ENCODE measurements at regions not wholly inside any gene's neighbourhood (a gene's known extent, or its start where the extent isn't known, plus 50 kb on each side); places are given as distances from the start of the nearest gene placed in this dataset.

DNA sequence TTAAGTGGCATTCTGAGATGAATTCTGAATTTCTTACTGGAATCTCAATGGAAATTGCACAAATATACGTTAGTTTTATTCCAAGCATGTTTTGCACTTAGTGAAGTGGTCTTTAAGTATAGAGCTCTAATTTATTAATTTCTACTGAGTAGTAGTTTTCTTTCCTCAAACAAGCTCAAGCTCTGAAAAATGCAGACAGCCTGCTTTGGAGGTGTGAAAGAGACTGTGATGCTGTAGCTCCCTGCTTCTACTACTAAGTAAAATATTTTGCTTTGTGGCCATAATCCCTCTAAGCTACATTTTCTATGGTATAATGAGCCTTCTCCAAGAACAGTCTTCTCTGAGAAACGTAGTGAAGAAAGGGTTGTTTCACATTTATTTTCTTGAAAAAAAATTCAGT lies 243.5 kb upstream of the HS3ST5 start:
- peaks cover 6% of the 10 kb centered on the region in 2 donors for H3K9me3 Mint-ChIP-seq

DNA sequence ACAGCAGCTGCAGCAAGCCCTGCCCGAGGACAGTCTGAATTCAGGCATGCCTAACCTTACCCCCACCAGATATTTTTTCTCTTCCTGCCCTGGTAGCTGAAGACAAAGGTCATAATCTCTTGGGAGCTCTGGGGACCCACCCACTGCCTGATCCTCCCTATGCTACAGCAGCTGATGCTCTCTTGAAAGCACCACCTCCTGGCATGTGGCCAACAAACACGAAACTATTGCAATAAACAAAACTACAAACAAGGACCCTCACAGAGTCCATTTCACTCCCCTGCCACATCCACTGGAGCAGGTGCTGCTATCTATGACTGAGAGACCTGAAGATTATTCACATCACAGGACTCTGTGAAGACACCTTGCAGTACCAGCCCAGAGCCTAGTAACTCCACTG lies 238.5 kb upstream of the HS3ST5 start:
- DNase-seq (no peak), ATAC-seq (replicated peaks in 1 of 2) (no peak)
- Mint-ChIP-seq H3K4me1 (ENCODE audit: low read depth) (no peaks in the 10 kb centered on the region), H3K36me3 (ENCODE audit: insufficient read depth in 2 of 2) (no peaks in the 10 kb centered on the region), H3K4me3 (no peak overlapping the region), H3K27ac (no peak overlapping the region), H3K27me3 (ENCODE audit: low read depth) (no peaks in the 10 kb centered on the region), H3K9me3 (peaks cover 9 to 10% of the 10 kb centered on the region in 2 donors)

More for the DNA sequence above, 243.5 kb upstream of the HS3ST5 start:
- H3K27ac Mint-ChIP-seq = no peak overlapping the region
- no peak overlapping the region for H3K4me3 Mint-ChIP-seq
- H3K36me3 Mint-ChIP-seq (ENCODE audit: insufficient read depth in 2 of 2) = no peaks in the 10 kb centered on the region
- H3K27me3 Mint-ChIP-seq (ENCODE audit: low read depth) = no peaks in the 10 kb centered on the region
- DNase-seq = no peak
- H3K4me1 Mint-ChIP-seq (ENCODE audit: low read depth) = no peaks in the 10 kb centered on the region
- ATAC-seq (replicated peaks in 1 of 2) = no peak

DNA sequence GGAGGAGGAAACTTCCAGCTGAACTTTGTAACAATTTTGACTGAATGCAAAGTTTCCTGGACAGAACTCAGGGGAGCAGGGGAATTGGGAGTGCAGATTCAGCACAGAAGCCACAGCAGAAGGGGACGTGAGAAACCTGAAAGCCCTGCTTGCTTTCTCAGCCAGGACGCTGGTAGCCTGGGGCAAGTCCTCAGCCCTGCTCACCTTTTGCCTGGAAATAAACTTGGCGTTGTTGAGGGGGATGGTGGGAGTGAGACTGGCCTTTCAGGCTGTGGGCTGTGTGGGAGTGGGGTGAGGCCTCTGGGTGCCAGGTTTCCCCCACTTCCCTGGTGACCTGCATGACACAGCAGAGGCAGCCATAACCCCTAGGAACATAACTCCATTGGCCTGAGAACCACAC lies 238.1 kb upstream of the HS3ST5 start:
- H3K4me3 Mint-ChIP-seq = no peak overlapping the region
- H3K36me3 Mint-ChIP-seq (ENCODE audit: insufficient read depth in 2 of 2) = no peaks in the 10 kb centered on the region
- H3K4me1 Mint-ChIP-seq (ENCODE audit: low read depth) = no peaks in the 10 kb centered on the region
- DNase-seq = no peak
- no peak for ATAC-seq (replicated peaks in 1 of 2)
- H3K27ac Mint-ChIP-seq = no peak overlapping the region
- no peaks in the 10 kb centered on the region for H3K27me3 Mint-ChIP-seq (ENCODE audit: low read depth)
- H3K9me3 Mint-ChIP-seq = peaks cover 8 to 10% of the 10 kb centered on the region in 2 donors

DNA sequence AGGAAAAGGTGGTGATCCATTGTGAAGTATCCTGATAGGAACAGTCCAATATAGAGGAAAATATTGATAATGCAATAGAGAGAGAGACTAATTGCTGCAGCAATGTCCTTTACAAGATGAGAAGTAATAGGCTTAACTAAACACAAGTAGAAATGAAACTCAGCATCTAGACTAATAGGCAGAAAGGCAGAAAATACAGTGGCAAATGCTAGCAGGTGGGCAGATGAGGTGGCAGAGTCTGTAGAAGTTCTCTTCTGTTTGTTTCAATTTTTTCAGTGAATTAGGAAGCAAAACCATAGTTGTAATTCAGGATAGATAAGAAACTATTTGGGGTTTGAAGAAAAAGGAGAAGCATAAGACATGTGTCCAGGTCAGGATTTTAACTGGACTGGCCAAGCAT lies 236.7 kb upstream of the HS3ST5 start:
- H3K36me3 Mint-ChIP-seq (ENCODE audit: insufficient read depth in 2 of 2) = no peaks in the 10 kb centered on the region

DNA sequence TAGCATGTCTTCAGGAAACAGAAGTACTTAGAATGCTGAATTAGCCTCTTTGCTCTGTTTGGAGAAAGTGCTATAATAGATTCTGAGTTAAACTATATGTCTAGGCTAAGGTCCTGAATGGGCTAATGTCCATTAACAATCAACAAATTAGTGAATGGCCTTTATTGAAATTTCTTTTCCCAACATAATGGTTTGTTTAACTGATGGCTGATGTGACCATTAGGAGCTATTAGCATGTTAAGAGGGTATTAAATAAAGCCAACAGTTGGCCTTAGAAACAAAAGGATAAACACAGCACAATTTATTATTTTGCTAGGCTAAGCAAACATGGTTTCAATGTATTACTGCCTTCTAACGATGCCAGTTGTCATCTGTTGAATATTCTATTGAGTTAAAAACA lies 234.3 kb upstream of the HS3ST5 start:
- DNase-seq = no peak
- Mint-ChIP-seq H3K4me3 (no peak overlapping the region), H3K27ac (no peak overlapping the region), H3K4me1 (ENCODE audit: low read depth) (no peaks in the 10 kb centered on the region), H3K27me3 (ENCODE audit: low read depth) (no peaks in the 10 kb centered on the region), H3K9me3 (peaks cover 9 to 10% of the 10 kb centered on the region in 2 donors), H3K36me3 (ENCODE audit: insufficient read depth in 2 of 2) (no peaks in the 10 kb centered on the region)
- no peak for ATAC-seq (replicated peaks in 1 of 2)

More for the DNA sequence above, 236.7 kb upstream of the HS3ST5 start:
- DNase-seq (no peak), ATAC-seq (replicated peaks in 1 of 2) (no peak)
- H3K4me1 Mint-ChIP-seq (ENCODE audit: low read depth) = no peaks in the 10 kb centered on the region
- no peaks in the 10 kb centered on the region for H3K27me3 Mint-ChIP-seq (ENCODE audit: low read depth)
- H3K27ac Mint-ChIP-seq = no peak overlapping the region
- H3K4me3 Mint-ChIP-seq = no peak overlapping the region
- peaks cover 7 to 10% of the 10 kb centered on the region in 2 donors for H3K9me3 Mint-ChIP-seq

DNA sequence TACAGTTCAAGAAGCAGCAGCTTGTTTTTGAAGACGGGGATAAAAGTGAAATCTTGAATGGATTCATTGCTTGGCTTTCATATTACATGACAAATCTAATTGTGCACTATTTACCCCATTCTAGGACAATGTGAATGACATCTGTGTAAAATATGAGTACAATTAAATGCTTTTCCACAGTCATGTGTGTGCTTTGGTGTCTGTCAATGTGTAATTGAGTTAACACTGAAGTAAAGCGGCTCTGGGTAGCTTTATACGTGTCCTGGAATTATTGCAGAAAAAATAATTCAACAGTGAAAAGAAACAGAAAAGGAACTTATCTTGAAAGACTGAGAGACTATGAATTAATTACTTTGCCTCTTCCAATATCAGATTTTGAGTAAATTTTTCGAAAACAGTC lies 233.5 kb upstream of the HS3ST5 start:
- H3K9me3 Mint-ChIP-seq = peaks cover 9 to 10% of the 10 kb centered on the region in 2 donors
- DNase-seq (no peak), ATAC-seq (replicated peaks in 1 of 2) (no peak)
- H3K27ac Mint-ChIP-seq = no peak overlapping the region
- no peak overlapping the region for H3K4me3 Mint-ChIP-seq
- H3K4me1 Mint-ChIP-seq (ENCODE audit: low read depth) = no peaks in the 10 kb centered on the region
- no peaks in the 10 kb centered on the region for H3K27me3 Mint-ChIP-seq (ENCODE audit: low read depth)
- no peaks in the 10 kb centered on the region for H3K36me3 Mint-ChIP-seq (ENCODE audit: insufficient read depth in 2 of 2)

DNA sequence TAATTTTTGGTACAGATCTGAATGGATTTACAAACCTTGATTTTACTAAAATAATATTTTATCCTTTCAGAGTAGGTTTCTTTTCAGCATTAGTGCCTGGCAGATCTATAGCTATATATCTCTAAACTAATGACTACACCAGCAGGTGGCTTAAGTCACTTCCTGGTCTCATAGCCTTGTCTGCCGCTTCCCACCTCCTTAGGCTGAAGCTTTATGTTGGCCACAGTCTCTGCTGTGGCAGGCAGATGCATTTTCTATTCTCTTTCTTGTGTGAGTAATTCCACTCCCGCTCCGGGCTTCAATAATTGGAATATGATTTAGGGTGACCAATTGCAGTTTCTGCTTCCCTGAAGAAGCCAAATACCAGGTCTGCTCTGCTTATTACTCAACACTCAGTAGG lies 226.8 kb upstream of the HS3ST5 start:
- DNase-seq (no peak), ATAC-seq (replicated peaks in 1 of 2) (no peak)
- H3K36me3 Mint-ChIP-seq (ENCODE audit: insufficient read depth in 2 of 2) = peaks cover 0 to under 1% of the 10 kb centered on the region in 2 donors
- peaks cover 3 to 7% of the 10 kb centered on the region in 2 donors for H3K9me3 Mint-ChIP-seq
- no peaks in the 10 kb centered on the region for H3K4me1 Mint-ChIP-seq (ENCODE audit: low read depth)
- H3K27me3 Mint-ChIP-seq (ENCODE audit: low read depth) = no peaks in the 10 kb centered on the region
- no peak overlapping the region for H3K4me3 Mint-ChIP-seq
- no peak overlapping the region for H3K27ac Mint-ChIP-seq

DNA sequence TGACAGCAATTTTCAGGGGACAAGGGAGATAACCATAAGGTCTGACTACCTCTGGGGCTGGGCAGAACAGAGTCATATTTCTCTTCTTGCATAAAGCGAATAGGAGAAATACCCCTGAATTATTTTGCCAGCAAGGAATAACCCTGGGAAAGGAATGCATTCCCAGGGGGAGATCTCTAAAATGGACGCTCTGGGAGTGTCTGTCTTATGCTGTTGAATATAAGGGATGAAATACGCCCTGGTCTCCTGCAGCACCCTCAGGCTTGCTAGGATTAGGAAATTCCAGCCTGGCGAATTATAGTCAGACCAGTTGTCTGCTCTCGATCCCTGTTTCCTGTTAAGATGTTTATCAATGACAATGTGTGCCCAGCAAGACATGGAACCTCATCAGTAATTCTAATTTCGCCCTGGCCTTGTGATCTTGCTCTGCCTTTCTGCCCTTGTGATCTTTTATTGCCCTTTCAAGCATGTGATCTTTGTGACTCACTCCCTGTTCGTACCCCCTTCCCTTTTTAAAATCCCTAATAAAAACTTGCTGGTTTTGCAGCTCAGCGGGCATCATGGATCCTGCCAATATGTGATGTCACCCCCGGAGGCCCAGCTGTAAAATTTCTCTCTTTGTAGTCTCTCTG lies 221.6 kb upstream of the HS3ST5 start:
- Mint-ChIP-seq H3K9me3 (peaks cover 2 to 5% of the 10 kb centered on the region in 2 donors), H3K36me3 (ENCODE audit: insufficient read depth in 2 of 2) (peaks cover 0 to 3% of the 10 kb centered on the region in 2 donors), H3K4me3 (no peak overlapping the region), H3K27ac (no peak overlapping the region), H3K27me3 (ENCODE audit: low read depth) (no peaks in the 10 kb centered on the region), H3K4me1 (ENCODE audit: low read depth) (no peaks in the 10 kb centered on the region)
- DNase-seq = no peak
- no peak for ATAC-seq (replicated peaks in 1 of 2)

DNA sequence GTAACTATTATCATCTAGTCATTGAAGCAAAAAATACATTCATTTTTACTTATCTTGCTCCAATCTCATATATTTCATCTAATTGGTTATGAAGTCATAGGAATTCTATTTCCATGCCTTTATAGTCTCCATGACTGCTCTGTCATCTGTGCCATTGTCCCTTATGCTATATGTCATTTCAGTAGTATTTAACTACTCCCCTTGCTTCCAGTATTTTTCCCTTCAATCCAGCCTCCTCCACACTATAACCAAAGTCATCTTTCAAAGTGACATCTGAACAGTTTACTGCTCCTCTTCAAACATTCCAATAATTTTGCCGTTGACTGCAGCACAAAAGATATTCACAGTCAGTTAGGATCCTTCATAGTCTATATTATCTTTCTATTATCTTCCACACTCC lies 216.6 kb upstream of the HS3ST5 start:
- DNase-seq (no peak), ATAC-seq (replicated peaks in 1 of 2) (no peak)
- peaks cover 0 to 1% of the 10 kb centered on the region in 2 donors for H3K36me3 Mint-ChIP-seq (ENCODE audit: insufficient read depth in 2 of 2)
- H3K27ac Mint-ChIP-seq = no peak overlapping the region
- H3K4me3 Mint-ChIP-seq = no peak overlapping the region
- H3K4me1 Mint-ChIP-seq (ENCODE audit: low read depth) = no peaks in the 10 kb centered on the region
- no peaks in the 10 kb centered on the region for H3K27me3 Mint-ChIP-seq (ENCODE audit: low read depth)
- H3K9me3 Mint-ChIP-seq = peaks cover 3 to 4% of the 10 kb centered on the region in 2 donors

DNA sequence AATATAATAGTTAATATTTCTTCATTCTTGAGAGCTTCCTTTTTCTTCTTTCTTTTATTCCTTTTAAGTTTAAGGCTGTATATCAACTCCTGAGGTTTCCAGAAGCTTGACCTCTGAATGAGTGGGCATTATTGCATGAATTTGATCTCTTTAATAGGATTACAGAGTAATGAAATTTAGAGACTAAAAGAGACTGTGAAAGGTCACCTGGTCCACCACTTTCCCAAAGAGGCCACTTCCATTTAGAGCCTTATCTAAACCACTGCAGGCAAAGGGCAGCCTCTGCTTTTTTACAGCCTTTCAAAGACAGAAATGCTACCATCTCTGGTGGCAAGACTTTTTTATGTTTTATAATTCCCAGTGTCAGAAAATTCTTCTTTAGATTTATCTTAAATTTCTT lies 215.3 kb upstream of the HS3ST5 start:
- no peak overlapping the region for H3K27ac Mint-ChIP-seq
- no peaks in the 10 kb centered on the region for H3K36me3 Mint-ChIP-seq (ENCODE audit: insufficient read depth in 2 of 2)
- peaks cover 4 to 6% of the 10 kb centered on the region in 2 donors for H3K9me3 Mint-ChIP-seq
- DNase-seq (no peak), ATAC-seq (replicated peaks in 1 of 2) (no peak)
- H3K4me1 Mint-ChIP-seq (ENCODE audit: low read depth) = no peaks in the 10 kb centered on the region
- H3K4me3 Mint-ChIP-seq = no peak overlapping the region
- no peaks in the 10 kb centered on the region for H3K27me3 Mint-ChIP-seq (ENCODE audit: low read depth)

DNA sequence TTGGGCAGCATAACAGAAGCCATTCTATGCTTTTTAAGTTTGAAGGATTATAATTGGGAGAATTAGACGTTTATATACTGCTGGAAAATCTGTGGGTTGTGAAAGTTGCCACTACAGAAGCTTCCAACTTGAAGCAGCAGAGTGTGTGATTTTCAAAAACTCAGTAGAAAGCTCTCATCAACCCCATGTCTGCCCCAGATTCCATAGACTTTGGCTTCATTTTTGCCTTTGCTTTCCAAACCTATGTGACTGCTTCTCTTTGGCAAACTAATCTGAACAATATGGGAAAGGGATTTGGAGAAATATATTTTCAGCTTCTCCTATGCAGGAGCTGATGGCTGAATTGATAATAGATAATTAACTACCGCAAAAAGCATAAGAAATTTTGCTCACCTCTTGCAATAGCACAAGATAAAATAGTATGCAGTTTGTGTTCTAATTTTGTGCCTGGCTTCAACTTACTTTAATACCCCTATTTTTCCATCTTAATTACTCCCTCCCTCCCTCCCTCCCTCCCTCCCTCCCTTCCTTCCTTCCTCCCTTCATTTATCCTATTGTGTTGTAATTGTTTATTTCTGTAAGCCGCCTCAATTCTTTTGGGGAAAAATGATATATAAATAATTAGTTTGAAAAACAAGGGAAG lies 214.1 kb upstream of the HS3ST5 start:
- Mint-ChIP-seq H3K36me3 (ENCODE audit: insufficient read depth in 2 of 2) (no peaks in the 10 kb centered on the region), H3K4me3 (no peak overlapping the region), H3K27ac (no peak overlapping the region), H3K9me3 (peaks cover 6 to 8% of the 10 kb centered on the region in 2 donors), H3K27me3 (ENCODE audit: low read depth) (no peaks in the 10 kb centered on the region), H3K4me1 (ENCODE audit: low read depth) (no peaks in the 10 kb centered on the region)
- no peak for ATAC-seq (replicated peaks in 1 of 2)
- no peak for DNase-seq

DNA sequence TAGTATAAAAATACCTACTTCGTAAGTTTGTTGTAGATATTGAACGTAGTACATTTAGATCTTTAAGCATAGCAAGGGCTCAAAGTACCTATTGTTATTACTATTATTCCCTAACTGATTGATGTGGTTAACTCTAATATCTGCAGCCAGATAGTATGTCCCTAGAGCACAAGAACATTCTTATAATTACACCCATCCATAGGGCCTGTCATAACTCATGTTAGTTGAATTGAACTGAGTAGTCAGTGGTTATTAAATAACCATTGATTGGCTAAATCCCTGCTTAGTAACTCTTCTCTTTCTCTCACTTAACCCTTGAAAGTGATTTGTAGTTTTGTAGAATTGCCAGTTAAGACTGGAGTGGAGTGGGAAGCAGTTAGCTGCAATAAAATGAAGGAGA lies 207.5 kb upstream of the HS3ST5 start:
- Mint-ChIP-seq H3K27me3 (ENCODE audit: low read depth) (no peaks in the 10 kb centered on the region), H3K27ac (no peak overlapping the region), H3K36me3 (ENCODE audit: insufficient read depth in 2 of 2) (no peaks in the 10 kb centered on the region), H3K9me3 (peaks cover 6 to 9% of the 10 kb centered on the region in 2 donors), H3K4me3 (no peak overlapping the region), H3K4me1 (ENCODE audit: low read depth) (no peaks in the 10 kb centered on the region)
- ATAC-seq (replicated peaks in 1 of 2) = no peak
- DNase-seq = no peak

DNA sequence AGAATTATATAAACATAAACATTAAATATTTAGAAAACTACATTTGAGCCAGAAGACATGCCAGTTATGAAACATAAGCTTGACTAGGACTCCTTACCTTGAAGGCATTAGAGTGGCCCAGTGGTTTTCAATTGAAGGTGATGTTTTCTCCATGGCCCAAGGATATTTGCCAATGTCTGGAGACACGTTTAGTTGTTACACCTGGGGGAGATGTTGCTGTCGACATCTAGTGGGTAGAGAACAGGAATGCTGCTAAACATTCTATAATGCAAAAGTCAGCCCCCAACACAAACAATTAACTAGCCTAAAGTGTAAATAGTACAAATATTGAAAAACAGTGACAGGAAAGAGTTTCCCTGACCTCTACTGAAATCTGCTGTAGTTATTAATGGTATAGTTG lies 200.9 kb upstream of the HS3ST5 start:
- Mint-ChIP-seq H3K36me3 (ENCODE audit: insufficient read depth in 2 of 2) (no peaks in the 10 kb centered on the region), H3K27me3 (ENCODE audit: low read depth) (no peaks in the 10 kb centered on the region), H3K9me3 (peaks cover 0 to 2% of the 10 kb centered on the region in 2 donors), H3K4me1 (ENCODE audit: low read depth) (no peaks in the 10 kb centered on the region), H3K4me3 (no peak overlapping the region), H3K27ac (no peak overlapping the region)
- ATAC-seq (replicated peaks in 1 of 2) (no peak), DNase-seq (no peak)

DNA sequence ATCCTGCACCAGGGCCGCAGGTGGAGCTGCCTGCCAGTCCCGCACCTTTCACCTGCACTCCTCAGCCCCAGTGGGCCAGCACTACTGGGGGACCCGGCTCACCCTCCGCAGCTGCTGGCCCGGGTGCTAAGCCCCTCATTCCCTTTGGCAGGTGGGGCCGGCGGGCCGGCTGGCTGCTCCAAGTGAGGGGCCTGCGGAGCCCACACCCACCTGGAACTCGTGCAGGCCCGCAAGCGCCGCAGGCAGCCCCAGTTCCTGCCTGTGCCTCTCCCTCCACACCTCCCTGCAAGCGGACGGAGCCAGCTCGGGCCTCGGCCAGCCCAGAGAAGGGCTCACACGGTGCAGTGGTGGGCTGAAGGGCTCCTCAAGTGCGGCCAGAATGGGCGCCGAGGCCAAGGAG lies 199.0 kb upstream of the HS3ST5 start:
- peaks cover 0 to 3% of the 10 kb centered on the region in 2 donors for H3K9me3 Mint-ChIP-seq
- H3K4me1 Mint-ChIP-seq (ENCODE audit: low read depth) = no peaks in the 10 kb centered on the region
- ATAC-seq (replicated peaks in 1 of 2) = no peak
- H3K4me3 Mint-ChIP-seq = no peak overlapping the region
- H3K36me3 Mint-ChIP-seq (ENCODE audit: insufficient read depth in 2 of 2) = no peaks in the 10 kb centered on the region
- H3K27me3 Mint-ChIP-seq (ENCODE audit: low read depth) = no peaks in the 10 kb centered on the region
- no peak for DNase-seq
- no peak overlapping the region for H3K27ac Mint-ChIP-seq

All from activated T-cell treated with anti-CD3 and anti-CD28 coated beads, Interleukin-2, amount 50 U/mL, for 72 hours (primary cell).